ENCODE measurements at regions not wholly inside any gene's neighbourhood (a gene's known extent, or its start where the extent isn't known, plus 50 kb on each side); places are given as distances from the start of the nearest gene placed in this dataset.

- TF ChIP-seq NFRKB (IDR thresholded peaks at IDR 0.05) = no peak
- no peak for TF ChIP-seq ARNT (IDR thresholded peaks at IDR 0.05)
- TF ChIP-seq ELF4 (IDR thresholded peaks at IDR 0.05) = no peak
- no peak for TF ChIP-seq FOXM1 (IDR thresholded peaks at IDR 0.05; ENCODE audit: borderline replicate concordance)
- TF ChIP-seq BHLHE40 (IDR thresholded peaks at IDR 0.05; ENCODE audit: borderline replicate concordance) = no peak
These were observed 1027.7 kb downstream of the TMEM182 start for GRCh38 chr2:103789381-103790095.
